HL-60 (cell line): ENCODE measurements at regions not wholly inside any gene's neighbourhood (a gene's known extent, or its start where the extent isn't known, plus 50 kb on each side); places are given as distances from the start of the nearest gene placed in this dataset.

Experiments used
- DNase-seq, 2 experiments: peaks; one replicate each; pipeline ENCODE4 v3.0.0-alpha.2; 2010 to 2020; ENCODE audit warnings: low read depth in 1 of 2, low spot score in 1 of 2
- H3K27ac ChIP-seq: fragments of 250-450 bp; sonication (Bioruptor Pico); replicated peaks from 2 replicates; pipeline ENCODE4 v1.5.1; 2020; ENCODE audit warnings: mild to moderate bottlenecking, moderate library complexity
- H3K27me3 ChIP-seq: fragments of 250-450 bp; sonication (Bioruptor Pico); 2 replicates; pipeline ENCODE4 v1.5.1; 2021; ENCODE audit warnings: mild to moderate bottlenecking, moderate library complexity; ENCODE audit not compliant: insufficient read depth, poor library complexity, severe bottlenecking
- H3K4me3 ChIP-seq: replicated peaks from 2 replicates; pipeline ENCODE4 v1.5.1; 2011; ENCODE audit warnings: mild to moderate bottlenecking, control low read depth, low read length; ENCODE audit not compliant: insufficient read depth
- GABPA ChIP-seq: IDR thresholded peaks from 2 replicates; pipeline ENCODE4 v1.6.1; 2012; ENCODE audit warnings: low read depth
- POLR2AphosphoS5 ChIP-seq: IDR thresholded peaks from 2 replicates; pipeline ENCODE4 v1.6.1; 2012; ENCODE audit warnings: low read depth
- SPI1 ChIP-seq: IDR thresholded peaks from 2 replicates; pipeline ENCODE4 v1.6.1; 2012; ENCODE audit warnings: low read depth, mild to moderate bottlenecking, borderline replicate concordance
- TF ChIP-seq, protein P1 (sequence below): IDR thresholded peaks from 2 replicates; pipeline ENCODE4 v1.6.1; 2012; ENCODE audit warnings: low read depth; ENCODE audit not compliant: insufficient replicate concordance
- TF ChIP-seq, protein P2 (sequence below): IDR thresholded peaks from one replicate; pipeline ENCODE4 v1.5.1; 2011; ENCODE audit warnings: low read length, control low read depth, inconsistent platforms; ENCODE audit not compliant: insufficient read depth

DNA sequence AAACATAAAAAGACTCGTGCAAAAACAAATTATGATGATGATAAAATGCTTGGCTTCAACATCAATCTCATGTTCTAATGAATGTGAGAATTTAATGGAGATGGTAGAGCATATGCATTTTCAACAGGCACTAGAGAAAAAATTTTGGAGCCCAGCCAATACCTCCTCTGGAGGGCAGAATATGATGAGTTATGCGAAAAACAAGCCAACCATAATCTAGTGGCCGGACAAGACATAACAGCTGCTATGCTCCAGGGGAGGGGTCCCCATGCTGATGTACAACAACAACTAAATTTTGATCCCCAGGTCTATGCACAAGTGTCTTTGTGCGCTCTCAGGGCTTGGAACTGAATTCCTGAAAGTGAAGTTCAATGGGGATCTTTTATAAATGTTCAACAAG is 1197.5 kb downstream of the LRFN5 start:
- TF ChIP-seq POLR2AphosphoS5 (no peak), GABPA (no peak), SPI1 (no peak)
- TF ChIP-seq, protein P1, sequence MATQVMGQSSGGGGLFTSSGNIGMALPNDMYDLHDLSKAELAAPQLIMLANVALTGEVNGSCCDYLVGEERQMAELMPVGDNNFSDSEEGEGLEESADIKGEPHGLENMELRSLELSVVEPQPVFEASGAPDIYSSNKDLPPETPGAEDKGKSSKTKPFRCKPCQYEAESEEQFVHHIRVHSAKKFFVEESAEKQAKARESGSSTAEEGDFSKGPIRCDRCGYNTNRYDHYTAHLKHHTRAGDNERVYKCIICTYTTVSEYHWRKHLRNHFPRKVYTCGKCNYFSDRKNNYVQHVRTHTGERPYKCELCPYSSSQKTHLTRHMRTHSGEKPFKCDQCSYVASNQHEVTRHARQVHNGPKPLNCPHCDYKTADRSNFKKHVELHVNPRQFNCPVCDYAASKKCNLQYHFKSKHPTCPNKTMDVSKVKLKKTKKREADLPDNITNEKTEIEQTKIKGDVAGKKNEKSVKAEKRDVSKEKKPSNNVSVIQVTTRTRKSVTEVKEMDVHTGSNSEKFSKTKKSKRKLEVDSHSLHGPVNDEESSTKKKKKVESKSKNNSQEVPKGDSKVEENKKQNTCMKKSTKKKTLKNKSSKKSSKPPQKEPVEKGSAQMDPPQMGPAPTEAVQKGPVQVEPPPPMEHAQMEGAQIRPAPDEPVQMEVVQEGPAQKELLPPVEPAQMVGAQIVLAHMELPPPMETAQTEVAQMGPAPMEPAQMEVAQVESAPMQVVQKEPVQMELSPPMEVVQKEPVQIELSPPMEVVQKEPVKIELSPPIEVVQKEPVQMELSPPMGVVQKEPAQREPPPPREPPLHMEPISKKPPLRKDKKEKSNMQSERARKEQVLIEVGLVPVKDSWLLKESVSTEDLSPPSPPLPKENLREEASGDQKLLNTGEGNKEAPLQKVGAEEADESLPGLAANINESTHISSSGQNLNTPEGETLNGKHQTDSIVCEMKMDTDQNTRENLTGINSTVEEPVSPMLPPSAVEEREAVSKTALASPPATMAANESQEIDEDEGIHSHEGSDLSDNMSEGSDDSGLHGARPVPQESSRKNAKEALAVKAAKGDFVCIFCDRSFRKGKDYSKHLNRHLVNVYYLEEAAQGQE = no peak
- TF ChIP-seq, protein P2, sequence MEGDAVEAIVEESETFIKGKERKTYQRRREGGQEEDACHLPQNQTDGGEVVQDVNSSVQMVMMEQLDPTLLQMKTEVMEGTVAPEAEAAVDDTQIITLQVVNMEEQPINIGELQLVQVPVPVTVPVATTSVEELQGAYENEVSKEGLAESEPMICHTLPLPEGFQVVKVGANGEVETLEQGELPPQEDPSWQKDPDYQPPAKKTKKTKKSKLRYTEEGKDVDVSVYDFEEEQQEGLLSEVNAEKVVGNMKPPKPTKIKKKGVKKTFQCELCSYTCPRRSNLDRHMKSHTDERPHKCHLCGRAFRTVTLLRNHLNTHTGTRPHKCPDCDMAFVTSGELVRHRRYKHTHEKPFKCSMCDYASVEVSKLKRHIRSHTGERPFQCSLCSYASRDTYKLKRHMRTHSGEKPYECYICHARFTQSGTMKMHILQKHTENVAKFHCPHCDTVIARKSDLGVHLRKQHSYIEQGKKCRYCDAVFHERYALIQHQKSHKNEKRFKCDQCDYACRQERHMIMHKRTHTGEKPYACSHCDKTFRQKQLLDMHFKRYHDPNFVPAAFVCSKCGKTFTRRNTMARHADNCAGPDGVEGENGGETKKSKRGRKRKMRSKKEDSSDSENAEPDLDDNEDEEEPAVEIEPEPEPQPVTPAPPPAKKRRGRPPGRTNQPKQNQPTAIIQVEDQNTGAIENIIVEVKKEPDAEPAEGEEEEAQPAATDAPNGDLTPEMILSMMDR = no peak
- DNase-seq = no peak
- H3K27me3 ChIP-seq = no peaks in the 10 kb centered on the region
- H3K4me3 ChIP-seq = no peak overlapping the region
- no peak overlapping the region for H3K27ac ChIP-seq

DNA sequence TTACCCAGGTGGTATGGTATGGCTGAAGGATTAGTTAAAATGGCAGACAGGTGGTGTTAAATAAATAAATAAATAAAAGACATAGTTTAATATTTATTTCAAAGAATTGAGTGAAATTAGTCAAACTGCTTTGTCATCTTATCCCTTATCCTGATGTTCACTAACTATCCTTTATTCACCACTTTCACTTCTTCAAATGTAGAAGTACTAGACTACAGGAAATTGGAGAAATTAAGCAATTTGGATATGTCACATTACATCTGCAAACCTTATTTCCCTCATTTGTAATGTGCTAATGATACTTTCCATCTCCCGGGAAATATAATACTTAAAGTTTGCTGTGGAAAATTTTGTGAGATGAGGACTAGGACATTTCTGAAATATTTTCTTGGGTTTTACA is 1195.7 kb downstream of the LRFN5 start:
- TF ChIP-seq, protein P1 = no peak
- TF ChIP-seq, protein P2 = no peak
- no peak for TF ChIP-seq GABPA
- TF ChIP-seq POLR2AphosphoS5 = no peak
- TF ChIP-seq SPI1 = no peak
- H3K4me3 ChIP-seq = no peak overlapping the region
- H3K27me3 ChIP-seq = no peaks in the 10 kb centered on the region
- DNase-seq = no peak
- H3K27ac ChIP-seq = no peak overlapping the region

DNA sequence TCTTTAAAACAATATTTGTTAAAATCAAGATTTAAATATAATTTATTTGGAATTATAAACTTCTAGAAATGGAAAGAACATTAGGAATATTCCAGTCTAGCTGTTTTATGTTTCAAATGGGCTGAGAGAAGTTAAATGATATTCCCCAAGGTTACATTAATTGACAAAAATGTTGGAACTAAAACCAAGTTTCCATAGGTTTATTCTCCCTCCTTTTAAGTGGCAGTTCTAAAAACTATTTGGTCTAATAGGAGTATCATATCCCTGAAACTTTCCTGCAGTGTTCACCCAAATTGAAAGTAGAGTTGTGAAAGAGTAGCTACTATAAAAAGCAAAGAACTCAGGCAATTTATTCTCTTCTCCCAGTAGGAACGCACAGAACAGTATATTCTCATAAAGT is 1185.5 kb downstream of the LRFN5 start:
- Histone ChIP-seq H3K27me3 (no peaks in the 10 kb centered on the region), H3K27ac (no peak overlapping the region), H3K4me3 (no peak overlapping the region)
- TF ChIP-seq POLR2AphosphoS5 (no peak), SPI1 (no peak), GABPA (no peak)
- TF ChIP-seq, protein P1 = no peak
- TF ChIP-seq, protein P2 = no peak
- DNase-seq = no peak
